B cell (primary cell): ENCODE measurements at regions not wholly inside any gene's neighbourhood (a gene's known extent, or its start where the extent isn't known, plus 50 kb on each side); places are given as distances from the start of the nearest gene placed in this dataset.
"Not testable (repeated sequence)": the region's sequence is repeated elsewhere in the genome, so short reads cannot be mapped to it uniquely, and the experiment has no call there.

ENCODE experiments used
- ATAC-seq: fragments of 200-7000 bp; cut with Tn5 transposase; one replicate; pipeline ENCODE4 v1.10.0; 2021; ENCODE audit warnings: low read depth, mild to moderate bottlenecking, moderate number of reproducible peaks, moderate library complexity
- CTCF ChIA-PET: fragments of 350-600 bp; sonication (Branson Sonifier 250); formaldehyde crosslinking; loops from one replicate; lab custom pipeline; 2021; ENCODE audit warnings: antibody characterized with exemption, inconsistent platforms; lab: Charles Lee
- POLR2A ChIA-PET: fragments of 350-600 bp; sonication (Branson Sonifier 250); formaldehyde crosslinking; loops from one replicate; lab custom pipeline; 2021; ENCODE audit warnings: antibody characterized with exemption; lab: Charles Lee
- DNase-seq: peaks from one replicate; pipeline ENCODE4 v3.0.0; 2013
- H2AFZ ChIP-seq: 2 replicates; pipeline ENCODE4 v1.6.1; 2012; ENCODE audit warnings: mild to moderate bottlenecking, low read depth, low read length; ENCODE audit not compliant: insufficient read depth, poor library complexity, severe bottlenecking
- H3K27ac ChIP-seq, 2 donors: 1 replicate in 1 of 2; 2 replicates in 1 of 2; pipeline ENCODE4 v1.5.1; 2012 to 2013; ENCODE audit warnings: low read length in 2 of 2, mild to moderate bottlenecking in 2 of 2, moderate library complexity in 1 of 2
- H3K27me3 ChIP-seq, 4 experiments: fragments of 200-600 bp in 1 of 4; sonication (generic) in 1 of 4; replicated peaks in 1 of 4; 1 replicate in 2 of 4; 2 replicates in 2 of 4; pipeline versions ENCODE4 v1.6.1 to v1.7.0; 2013 to 2016; ENCODE audit warnings: low read length in 3 of 4, mild to moderate bottlenecking in 2 of 4, mixed read lengths in 1 of 4, moderate library complexity in 1 of 4; ENCODE audit not compliant: insufficient read depth in 4 of 4, control insufficient read depth in 3 of 4; ENCODE audit errors: control extremely low read depth in 1 of 4
- H3K36me3 ChIP-seq, 2 experiments: replicated peaks in 1 of 2; 1 replicate in 1 of 2; 2 replicates in 1 of 2; pipeline versions ENCODE4 v1.6.1 to v1.7.1; 2013; ENCODE audit warnings: low read length in 1 of 2; ENCODE audit not compliant: insufficient read depth in 2 of 2, control insufficient read depth in 1 of 2; ENCODE audit errors: control extremely low read depth in 1 of 2, extremely low read depth in 1 of 2
- H3K4me1 ChIP-seq, 2 donors: fragments of 200-600 bp in 1 of 2; sonication (generic) in 1 of 2; 1 replicate in 1 of 2; 2 replicates in 1 of 2; pipeline versions ENCODE4 v1.5.1 to v1.6.1; 2013 to 2017; ENCODE audit warnings: low read length in 2 of 2; ENCODE audit not compliant: control insufficient read depth in 2 of 2, insufficient read depth in 2 of 2
- H3K4me2 ChIP-seq: replicated peaks from 2 replicates; pipeline ENCODE3; 2012; ENCODE audit warnings: mild to moderate bottlenecking, low read depth, low read length; ENCODE audit not compliant: poor library complexity, severe bottlenecking
- H3K4me3 ChIP-seq, 5 experiments: fragments of 200-600 bp in 1 of 5; sonication (generic) in 1 of 5; 1 replicate in 3 of 5; 2 replicates in 2 of 5; pipeline versions ENCODE4 v1.5.1 to v1.7.0; 2011 to 2016; ENCODE audit warnings: low read length in 4 of 5, mild to moderate bottlenecking in 4 of 5, low read depth in 2 of 5, control low read depth in 1 of 5, moderate library complexity in 1 of 5; ENCODE audit not compliant: insufficient read depth in 1 of 5; ENCODE audit errors: control extremely low read depth in 1 of 5, extremely low read depth in 1 of 5
- H3K79me2 ChIP-seq: fragments of 200-600 bp; sonication (generic); one replicate; pipeline ENCODE4 v1.6.0; 2016; ENCODE audit warnings: low read length; ENCODE audit not compliant: control insufficient read depth, insufficient read depth
- H3K9ac ChIP-seq: fragments of 200-600 bp; sonication (generic); 2 replicates; pipeline ENCODE4 v1.6.1; 2017; ENCODE audit warnings: mild to moderate bottlenecking, low read length, moderate library complexity
- H3K9me3 ChIP-seq, 3 donors: one replicate each; pipeline versions ENCODE4 v1.6.1 to v1.7.1; 2013; ENCODE audit warnings: low read length in 2 of 3; ENCODE audit not compliant: control insufficient read depth in 2 of 3, insufficient read depth in 1 of 3; ENCODE audit errors: control extremely low read depth in 1 of 3
- H4K20me1 ChIP-seq: 2 replicates; pipeline ENCODE4 v1.6.0; 2012; ENCODE audit warnings: mild to moderate bottlenecking, low read length; ENCODE audit not compliant: insufficient read depth, control insufficient read depth, poor library complexity, severe bottlenecking
- H3K27ac Mint-ChIP-seq: one replicate; pipeline ENCODE4 v1.8.0; 2021; ENCODE audit warnings: mixed read lengths
- H3K27me3 Mint-ChIP-seq: one replicate; pipeline ENCODE4 v1.8.0; 2021; ENCODE audit warnings: mixed read lengths
- H3K4me1 Mint-ChIP-seq: one replicate; pipeline ENCODE4 v1.8.0; 2021; ENCODE audit warnings: mixed read lengths
- H3K4me3 Mint-ChIP-seq: one replicate; pipeline ENCODE4 v1.8.0; 2021; ENCODE audit warnings: mixed read lengths
- H3K9me3 Mint-ChIP-seq: one replicate; pipeline ENCODE4 v1.8.0; 2022; ENCODE audit warnings: mixed read lengths; ENCODE audit not compliant: insufficient read depth
- CTCF ChIP-seq: fragments of 200-600 bp; IDR thresholded peaks from one replicate; pipeline ENCODE4 v1.8.0; 2022; ENCODE audit warnings: antibody characterized with exemption, mild to moderate bottlenecking
- EZH2 ChIP-seq: IDR thresholded peaks from 2 replicates; pipeline ENCODE4 v1.6.1; 2012; ENCODE audit warnings: borderline replicate concordance, low read depth, mild to moderate bottlenecking, moderate library complexity, low read length; ENCODE audit not compliant: insufficient read depth, poor library complexity, severe bottlenecking
- WGBS: methylation state at CpG from one replicate; pipeline ENCODE4 v1.1.5; 2013; ENCODE audit warnings: missing lambda C conversion rate; ENCODE audit not compliant: insufficient coverage; 5-methylcytosine and 5-hydroxymethylcytosine counted together
- intact Hi-C: fragments of 100-400 bp; cut with micrococcal nuclease; formaldehyde crosslinking; loops from one replicate; pipeline ENCODE4 v1.10.0; 2022

GRCh38 chr10:55627501-55628051 lies 733.5 kb downstream of the ZWINT start:
- H3K4me3 Mint-ChIP-seq = no peak overlapping the region
- no peak overlapping the region for H3K9ac ChIP-seq
- H3K27me3 Mint-ChIP-seq = peaks cover 15% of the 10 kb centered on the region

GRCh38 chr10:55601690-55602478 lies 759.2 kb downstream of the ZWINT start:
- H3K4me1 Mint-ChIP-seq, DNase-seq, H3K9me3 ChIP-seq, H2AFZ ChIP-seq, H3K27ac Mint-ChIP-seq, H3K27me3 ChIP-seq, H3K27ac ChIP-seq, H3K4me3 Mint-ChIP-seq, CTCF ChIA-PET, H3K9ac ChIP-seq, POLR2A ChIA-PET, H3K36me3 ChIP-seq, intact Hi-C loops, H3K4me2 ChIP-seq, H3K9me3 Mint-ChIP-seq, H4K20me1 ChIP-seq, H3K27me3 Mint-ChIP-seq, ATAC-seq, H3K4me1 ChIP-seq, H3K79me2 ChIP-seq, H3K4me3 ChIP-seq: not testable (repeated sequence)
- WGBS = 12% methylated on average over 18 of the region's 29 CpGs

More at GRCh38 chr10:55627501-55628051, 733.5 kb downstream of the ZWINT start:
- H3K27ac Mint-ChIP-seq = no peak overlapping the region
- H3K4me3 ChIP-seq = no peak overlapping the region
- H3K4me1 ChIP-seq = peaks cover 5 to 9% of the 10 kb centered on the region in 2 donors
- WGBS = 10% methylated on average over 15 of the region's 26 CpGs
- H2AFZ ChIP-seq = no peak overlapping the region
- H3K9me3 ChIP-seq = peaks cover 0 to 24% (median 0%) of the 10 kb centered on the region in 3 donors
- no peaks in the 10 kb centered on the region for H4K20me1 ChIP-seq
- no peak overlapping the region for H3K4me2 ChIP-seq
- intact Hi-C loops = no loop called here
- H3K27ac ChIP-seq = no peak overlapping the region
- TF ChIP-seq CTCF (no peak), EZH2 (no peak)
- peaks cover 5% of the 10 kb centered on the region for H3K4me1 Mint-ChIP-seq
- H3K9me3 Mint-ChIP-seq = no peaks in the 10 kb centered on the region
- CTCF ChIA-PET = no interaction called here
- ATAC-seq = no peak
- H3K36me3 ChIP-seq = no peaks in the 10 kb centered on the region
- no peaks in the 10 kb centered on the region for H3K79me2 ChIP-seq
- peaks cover 0 to 38% (median 10%) of the 10 kb centered on the region in 4 experiments for H3K27me3 ChIP-seq
- POLR2A ChIA-PET = no interaction called here
- DNase-seq = no peak
